HEK293 (cell line): ENCODE measurements at regions not wholly inside any gene's neighbourhood (a gene's known extent, or its start where the extent isn't known, plus 50 kb on each side); places are given as distances from the start of the nearest gene placed in this dataset.

ENCODE experiments used
- EGR2 ChIP-seq: fragments of 450-650 bp; formaldehyde crosslinking; IDR thresholded peaks from 2 replicates; pipeline ENCODE4 v1.5.1; 2016; ENCODE audit warnings: low read depth, missing biosample characterization, missing genetic modification characterization
- KLF8 ChIP-seq: fragments of 450-650 bp; formaldehyde crosslinking; IDR thresholded peaks from 2 replicates; pipeline ENCODE4 v1.5.1; 2016; ENCODE audit warnings: missing biosample characterization, missing genetic modification characterization
- MZF1 ChIP-seq: fragments of 450-650 bp; formaldehyde crosslinking; IDR thresholded peaks from 2 replicates; pipeline ENCODE4 v1.5.1; 2017; ENCODE audit warnings: missing biosample characterization, missing genetic modification characterization, borderline replicate concordance
- SCRT2 ChIP-seq: fragments of 450-650 bp; formaldehyde crosslinking; IDR thresholded peaks from 2 replicates; pipeline ENCODE4 v1.5.1; 2016; ENCODE audit warnings: missing biosample characterization, missing genetic modification characterization
- SP2 ChIP-seq: fragments of 450-650 bp; formaldehyde crosslinking; IDR thresholded peaks from 2 replicates; pipeline ENCODE4 v1.5.1; 2016; ENCODE audit warnings: missing biosample characterization, missing genetic modification characterization
- SP3 ChIP-seq: fragments of 450-650 bp; formaldehyde crosslinking; IDR thresholded peaks from 2 replicates; pipeline ENCODE4 v1.5.1; 2016; ENCODE audit warnings: missing biosample characterization, missing genetic modification characterization
- YY2 ChIP-seq: fragments of 450-650 bp; formaldehyde crosslinking; IDR thresholded peaks from 2 replicates; pipeline ENCODE4 v1.5.1; 2016; ENCODE audit warnings: missing biosample characterization, missing genetic modification characterization
- ZEB2 ChIP-seq: fragments of 450-650 bp; formaldehyde crosslinking; IDR thresholded peaks from 2 replicates; pipeline ENCODE4 v1.5.1; 2016; ENCODE audit warnings: missing biosample characterization, missing genetic modification characterization
- ZNF2 ChIP-seq: fragments of 450-650 bp; formaldehyde crosslinking; IDR thresholded peaks from 2 replicates; pipeline ENCODE4 v1.5.1; 2016; ENCODE audit warnings: missing biosample characterization, missing genetic modification characterization
- ZNF391 ChIP-seq: fragments of 450-650 bp; formaldehyde crosslinking; IDR thresholded peaks from 2 replicates; pipeline ENCODE4 v1.5.1; 2016; ENCODE audit warnings: low read depth, missing biosample characterization, missing genetic modification characterization, borderline replicate concordance
- ZNF416 ChIP-seq: fragments of 450-650 bp; formaldehyde crosslinking; IDR thresholded peaks from 2 replicates; pipeline ENCODE4 v1.5.1; 2016; ENCODE audit warnings: missing biosample characterization, missing genetic modification characterization
- ZNF514 ChIP-seq: fragments of 450-650 bp; formaldehyde crosslinking; IDR thresholded peaks from 2 replicates; pipeline ENCODE4 v1.5.1; 2016; ENCODE audit warnings: missing biosample characterization, missing genetic modification characterization
- ZNF530 ChIP-seq: fragments of 450-650 bp; formaldehyde crosslinking; IDR thresholded peaks from 2 replicates; pipeline ENCODE4 v1.5.1; 2016; ENCODE audit warnings: low read depth, missing biosample characterization, missing genetic modification characterization
- ZNF596 ChIP-seq: fragments of 450-650 bp; IDR thresholded peaks from 2 replicates; pipeline ENCODE4 v1.5.0; 2018; ENCODE audit warnings: missing biosample characterization, mild to moderate bottlenecking, missing genetic modification characterization, moderate library complexity
- ZNF76 ChIP-seq: fragments of 450-650 bp; formaldehyde crosslinking; IDR thresholded peaks from 2 replicates; pipeline ENCODE4; 2016; ENCODE audit warnings: low read depth, missing biosample characterization, missing genetic modification characterization, borderline replicate concordance
- ZNF776 ChIP-seq: fragments of 450-650 bp; formaldehyde crosslinking; IDR thresholded peaks from 2 replicates; pipeline ENCODE4 v1.5.0; 2017; ENCODE audit warnings: missing biosample characterization, missing genetic modification characterization, borderline replicate concordance
- TF ChIP-seq, protein P1 (sequence below): fragments of 450-650 bp; formaldehyde crosslinking; IDR thresholded peaks from 2 replicates; pipeline ENCODE4 v1.5.1; 2017; ENCODE audit warnings: missing biosample characterization, missing genetic modification characterization
- TF ChIP-seq, protein P2 (sequence below): fragments of 450-650 bp; formaldehyde crosslinking; IDR thresholded peaks from 2 replicates; pipeline ENCODE4 v1.5.1; 2016; ENCODE audit warnings: missing biosample characterization, missing genetic modification characterization
- TF ChIP-seq, protein P3 (sequence below): fragments of 450-650 bp; formaldehyde crosslinking; IDR thresholded peaks from 2 replicates; pipeline ENCODE4 v1.5.1; 2016; ENCODE audit warnings: missing biosample characterization, missing genetic modification characterization
- TF ChIP-seq, protein P4 (sequence below): fragments of 450-650 bp; formaldehyde crosslinking; IDR thresholded peaks from 2 replicates; pipeline ENCODE4 v1.5.1; 2017; ENCODE audit warnings: missing biosample characterization, missing genetic modification characterization
- TF ChIP-seq, protein P5 (sequence below): fragments of 450-650 bp; formaldehyde crosslinking; IDR thresholded peaks from 2 replicates; pipeline ENCODE4 v1.5.1; 2016; ENCODE audit warnings: missing biosample characterization, missing genetic modification characterization
- TF ChIP-seq, protein P6 (sequence below): fragments of 450-650 bp; formaldehyde crosslinking; IDR thresholded peaks from 2 replicates; pipeline ENCODE4 v1.5.1; 2017; ENCODE audit warnings: missing biosample characterization, missing genetic modification characterization
- TF ChIP-seq, protein P7 (sequence below): fragments of 450-650 bp; formaldehyde crosslinking; IDR thresholded peaks from 2 replicates; pipeline ENCODE4 v1.5.1; 2017; ENCODE audit warnings: missing biosample characterization, missing genetic modification characterization
- TF ChIP-seq, protein P8 (sequence below): fragments of 450-650 bp; formaldehyde crosslinking; IDR thresholded peaks from 2 replicates; pipeline ENCODE4 v1.5.1; 2017; ENCODE audit warnings: missing biosample characterization, mild to moderate bottlenecking, missing genetic modification characterization, moderate library complexity

DNA sequence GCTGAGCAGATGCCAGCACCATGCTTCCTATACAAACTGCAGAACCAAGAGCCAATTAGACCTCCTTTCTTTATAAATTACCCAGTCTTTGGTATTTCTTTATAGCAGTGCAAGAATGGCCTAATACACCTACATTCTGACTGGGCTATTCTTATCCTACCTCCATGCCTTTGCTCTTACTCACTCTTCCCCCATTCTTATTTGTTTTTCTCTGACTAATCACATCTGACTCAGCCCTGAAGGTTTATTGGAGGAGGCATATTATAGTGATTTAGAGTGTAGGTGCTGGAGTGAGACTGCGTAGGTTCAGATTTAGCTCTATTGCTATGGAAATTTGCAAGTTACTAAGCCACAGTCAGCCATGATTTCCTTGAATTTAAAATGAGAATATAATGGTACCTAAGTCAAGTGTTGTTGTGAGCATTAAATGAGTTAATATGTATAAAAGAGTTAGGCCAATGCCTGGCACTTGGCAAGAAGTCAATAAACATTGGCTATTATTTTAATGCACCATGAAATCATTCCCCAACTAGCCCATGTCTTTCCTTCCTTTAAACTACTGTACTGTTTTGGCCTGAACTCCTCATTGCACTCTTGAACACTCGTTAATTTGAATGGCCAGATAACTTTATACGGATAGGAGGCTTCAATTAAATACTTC lies 531.2 kb upstream of the ZNF608 start (continued):
- TF ChIP-seq, protein P1, sequence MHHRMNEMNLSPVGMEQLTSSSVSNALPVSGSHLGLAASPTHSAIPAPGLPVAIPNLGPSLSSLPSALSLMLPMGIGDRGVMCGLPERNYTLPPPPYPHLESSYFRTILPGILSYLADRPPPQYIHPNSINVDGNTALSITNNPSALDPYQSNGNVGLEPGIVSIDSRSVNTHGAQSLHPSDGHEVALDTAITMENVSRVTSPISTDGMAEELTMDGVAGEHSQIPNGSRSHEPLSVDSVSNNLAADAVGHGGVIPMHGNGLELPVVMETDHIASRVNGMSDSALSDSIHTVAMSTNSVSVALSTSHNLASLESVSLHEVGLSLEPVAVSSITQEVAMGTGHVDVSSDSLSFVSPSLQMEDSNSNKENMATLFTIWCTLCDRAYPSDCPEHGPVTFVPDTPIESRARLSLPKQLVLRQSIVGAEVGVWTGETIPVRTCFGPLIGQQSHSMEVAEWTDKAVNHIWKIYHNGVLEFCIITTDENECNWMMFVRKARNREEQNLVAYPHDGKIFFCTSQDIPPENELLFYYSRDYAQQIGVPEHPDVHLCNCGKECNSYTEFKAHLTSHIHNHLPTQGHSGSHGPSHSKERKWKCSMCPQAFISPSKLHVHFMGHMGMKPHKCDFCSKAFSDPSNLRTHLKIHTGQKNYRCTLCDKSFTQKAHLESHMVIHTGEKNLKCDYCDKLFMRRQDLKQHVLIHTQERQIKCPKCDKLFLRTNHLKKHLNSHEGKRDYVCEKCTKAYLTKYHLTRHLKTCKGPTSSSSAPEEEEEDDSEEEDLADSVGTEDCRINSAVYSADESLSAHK (tag by site-specific recombination): peak; percentile 37; the same call in 1 of the 2 replicates
- TF ChIP-seq, protein P2, sequence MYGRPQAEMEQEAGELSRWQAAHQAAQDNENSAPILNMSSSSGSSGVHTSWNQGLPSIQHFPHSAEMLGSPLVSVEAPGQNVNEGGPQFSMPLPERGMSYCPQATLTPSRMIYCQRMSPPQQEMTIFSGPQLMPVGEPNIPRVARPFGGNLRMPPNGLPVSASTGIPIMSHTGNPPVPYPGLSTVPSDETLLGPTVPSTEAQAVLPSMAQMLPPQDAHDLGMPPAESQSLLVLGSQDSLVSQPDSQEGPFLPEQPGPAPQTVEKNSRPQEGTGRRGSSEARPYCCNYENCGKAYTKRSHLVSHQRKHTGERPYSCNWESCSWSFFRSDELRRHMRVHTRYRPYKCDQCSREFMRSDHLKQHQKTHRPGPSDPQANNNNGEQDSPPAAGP (tag by site-specific recombination): peak; percentile 72; the same call in 1 of the 2 replicates
- TF ChIP-seq ZNF776 (tag by site-specific recombination): no peak
- peak; percentile 83; the same call in 1 of the 2 replicates for TF ChIP-seq ZNF391 (tag by site-specific recombination)
- TF ChIP-seq, protein P3, sequence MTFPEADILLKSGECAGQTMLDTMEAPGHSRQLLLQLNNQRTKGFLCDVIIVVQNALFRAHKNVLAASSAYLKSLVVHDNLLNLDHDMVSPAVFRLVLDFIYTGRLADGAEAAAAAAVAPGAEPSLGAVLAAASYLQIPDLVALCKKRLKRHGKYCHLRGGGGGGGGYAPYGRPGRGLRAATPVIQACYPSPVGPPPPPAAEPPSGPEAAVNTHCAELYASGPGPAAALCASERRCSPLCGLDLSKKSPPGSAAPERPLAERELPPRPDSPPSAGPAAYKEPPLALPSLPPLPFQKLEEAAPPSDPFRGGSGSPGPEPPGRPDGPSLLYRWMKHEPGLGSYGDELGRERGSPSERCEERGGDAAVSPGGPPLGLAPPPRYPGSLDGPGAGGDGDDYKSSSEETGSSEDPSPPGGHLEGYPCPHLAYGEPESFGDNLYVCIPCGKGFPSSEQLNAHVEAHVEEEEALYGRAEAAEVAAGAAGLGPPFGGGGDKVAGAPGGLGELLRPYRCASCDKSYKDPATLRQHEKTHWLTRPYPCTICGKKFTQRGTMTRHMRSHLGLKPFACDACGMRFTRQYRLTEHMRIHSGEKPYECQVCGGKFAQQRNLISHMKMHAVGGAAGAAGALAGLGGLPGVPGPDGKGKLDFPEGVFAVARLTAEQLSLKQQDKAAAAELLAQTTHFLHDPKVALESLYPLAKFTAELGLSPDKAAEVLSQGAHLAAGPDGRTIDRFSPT: peak; percentile 93
- TF ChIP-seq EGR2 (tag by site-specific recombination): peak; percentile 91
- TF ChIP-seq, protein P4, sequence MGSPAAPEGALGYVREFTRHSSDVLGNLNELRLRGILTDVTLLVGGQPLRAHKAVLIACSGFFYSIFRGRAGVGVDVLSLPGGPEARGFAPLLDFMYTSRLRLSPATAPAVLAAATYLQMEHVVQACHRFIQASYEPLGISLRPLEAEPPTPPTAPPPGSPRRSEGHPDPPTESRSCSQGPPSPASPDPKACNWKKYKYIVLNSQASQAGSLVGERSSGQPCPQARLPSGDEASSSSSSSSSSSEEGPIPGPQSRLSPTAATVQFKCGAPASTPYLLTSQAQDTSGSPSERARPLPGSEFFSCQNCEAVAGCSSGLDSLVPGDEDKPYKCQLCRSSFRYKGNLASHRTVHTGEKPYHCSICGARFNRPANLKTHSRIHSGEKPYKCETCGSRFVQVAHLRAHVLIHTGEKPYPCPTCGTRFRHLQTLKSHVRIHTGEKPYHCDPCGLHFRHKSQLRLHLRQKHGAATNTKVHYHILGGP (tag by site-specific recombination): peak; percentile 45; the same call in 1 of the 2 replicates
- TF ChIP-seq ZEB2 (tag by site-specific recombination): peak; percentile 91
- TF ChIP-seq, protein P5, sequence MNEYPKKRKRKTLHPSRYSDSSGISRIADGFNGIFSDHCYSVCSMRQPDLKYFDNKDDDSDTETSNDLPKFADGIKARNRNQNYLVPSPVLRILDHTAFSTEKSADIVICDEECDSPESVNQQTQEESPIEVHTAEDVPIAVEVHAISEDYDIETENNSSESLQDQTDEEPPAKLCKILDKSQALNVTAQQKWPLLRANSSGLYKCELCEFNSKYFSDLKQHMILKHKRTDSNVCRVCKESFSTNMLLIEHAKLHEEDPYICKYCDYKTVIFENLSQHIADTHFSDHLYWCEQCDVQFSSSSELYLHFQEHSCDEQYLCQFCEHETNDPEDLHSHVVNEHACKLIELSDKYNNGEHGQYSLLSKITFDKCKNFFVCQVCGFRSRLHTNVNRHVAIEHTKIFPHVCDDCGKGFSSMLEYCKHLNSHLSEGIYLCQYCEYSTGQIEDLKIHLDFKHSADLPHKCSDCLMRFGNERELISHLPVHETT (tag by site-specific recombination): peak; percentile 96
- TF ChIP-seq, protein P6, sequence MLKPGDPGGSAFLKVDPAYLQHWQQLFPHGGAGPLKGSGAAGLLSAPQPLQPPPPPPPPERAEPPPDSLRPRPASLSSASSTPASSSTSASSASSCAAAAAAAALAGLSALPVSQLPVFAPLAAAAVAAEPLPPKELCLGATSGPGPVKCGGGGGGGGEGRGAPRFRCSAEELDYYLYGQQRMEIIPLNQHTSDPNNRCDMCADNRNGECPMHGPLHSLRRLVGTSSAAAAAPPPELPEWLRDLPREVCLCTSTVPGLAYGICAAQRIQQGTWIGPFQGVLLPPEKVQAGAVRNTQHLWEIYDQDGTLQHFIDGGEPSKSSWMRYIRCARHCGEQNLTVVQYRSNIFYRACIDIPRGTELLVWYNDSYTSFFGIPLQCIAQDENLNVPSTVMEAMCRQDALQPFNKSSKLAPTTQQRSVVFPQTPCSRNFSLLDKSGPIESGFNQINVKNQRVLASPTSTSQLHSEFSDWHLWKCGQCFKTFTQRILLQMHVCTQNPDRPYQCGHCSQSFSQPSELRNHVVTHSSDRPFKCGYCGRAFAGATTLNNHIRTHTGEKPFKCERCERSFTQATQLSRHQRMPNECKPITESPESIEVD (tag by site-specific recombination): peak; percentile 62
- TF ChIP-seq ZNF416 (tag by site-specific recombination): no peak
- TF ChIP-seq ZNF76 (tag by site-specific recombination): peak; percentile 33; the same call in 1 of the 2 replicates
- TF ChIP-seq KLF8 (tag by site-specific recombination): peak; percentile 76
- TF ChIP-seq, protein P7, sequence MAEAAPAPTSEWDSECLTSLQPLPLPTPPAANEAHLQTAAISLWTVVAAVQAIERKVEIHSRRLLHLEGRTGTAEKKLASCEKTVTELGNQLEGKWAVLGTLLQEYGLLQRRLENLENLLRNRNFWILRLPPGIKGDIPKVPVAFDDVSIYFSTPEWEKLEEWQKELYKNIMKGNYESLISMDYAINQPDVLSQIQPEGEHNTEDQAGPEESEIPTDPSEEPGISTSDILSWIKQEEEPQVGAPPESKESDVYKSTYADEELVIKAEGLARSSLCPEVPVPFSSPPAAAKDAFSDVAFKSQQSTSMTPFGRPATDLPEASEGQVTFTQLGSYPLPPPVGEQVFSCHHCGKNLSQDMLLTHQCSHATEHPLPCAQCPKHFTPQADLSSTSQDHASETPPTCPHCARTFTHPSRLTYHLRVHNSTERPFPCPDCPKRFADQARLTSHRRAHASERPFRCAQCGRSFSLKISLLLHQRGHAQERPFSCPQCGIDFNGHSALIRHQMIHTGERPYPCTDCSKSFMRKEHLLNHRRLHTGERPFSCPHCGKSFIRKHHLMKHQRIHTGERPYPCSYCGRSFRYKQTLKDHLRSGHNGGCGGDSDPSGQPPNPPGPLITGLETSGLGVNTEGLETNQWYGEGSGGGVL (tag by site-specific recombination): peak; percentile 87
- peak; percentile 77; the same call in 1 of the 2 replicates for TF ChIP-seq ZNF2
- TF ChIP-seq ZNF596: no peak
- no peak for TF ChIP-seq ZNF530 (tag by site-specific recombination)
- TF ChIP-seq, protein P8, sequence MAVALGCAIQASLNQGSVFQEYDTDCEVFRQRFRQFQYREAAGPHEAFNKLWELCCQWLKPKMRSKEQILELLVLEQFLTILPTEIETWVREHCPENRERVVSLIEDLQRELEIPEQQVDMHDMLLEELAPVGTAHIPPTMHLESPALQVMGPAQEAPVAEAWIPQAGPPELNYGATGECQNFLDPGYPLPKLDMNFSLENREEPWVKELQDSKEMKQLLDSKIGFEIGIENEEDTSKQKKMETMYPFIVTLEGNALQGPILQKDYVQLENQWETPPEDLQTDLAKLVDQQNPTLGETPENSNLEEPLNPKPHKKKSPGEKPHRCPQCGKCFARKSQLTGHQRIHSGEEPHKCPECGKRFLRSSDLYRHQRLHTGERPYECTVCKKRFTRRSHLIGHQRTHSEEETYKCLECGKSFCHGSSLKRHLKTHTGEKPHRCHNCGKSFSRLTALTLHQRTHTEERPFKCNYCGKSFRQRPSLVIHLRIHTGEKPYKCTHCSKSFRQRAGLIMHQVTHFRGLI (tag by site-specific recombination): peak; percentile 59; the same call in 1 of the 2 replicates
- no peak for TF ChIP-seq ZNF514 (tag by site-specific recombination)
- 0 out of 2 replicates have a peak, but pooled peaks have one; percentile 21 for TF ChIP-seq SCRT2 (tag by site-specific recombination)
- TF ChIP-seq MZF1 (tag by site-specific recombination): peak; percentile 11; the same call in 1 of the 2 replicates
- TF ChIP-seq SP2 (tag by site-specific recombination): 0 out of 2 replicates have a peak, but pooled peaks have one; percentile 30
- TF ChIP-seq YY2 (tag by site-specific recombination): no peak
- peak; percentile 37; the same call in 1 of the 2 replicates for TF ChIP-seq SP3
